OCI-LY7 (cell line): ENCODE measurements at regions not wholly inside any gene's neighbourhood (a gene's known extent, or its start where the extent isn't known, plus 50 kb on each side); places are given as distances from the start of the nearest gene placed in this dataset.

Experiments used
- EZH2phosphoT487 ChIP-seq: fragments of 200-600 bp; sonication (generic); IDR thresholded peaks from 2 replicates; pipeline ENCODE4 v1.6.1; 2018; ENCODE audit warnings: low read depth, borderline replicate concordance, mild to moderate bottlenecking, mixed run types, antibody characterized with exemption, low read length, moderate library complexity, mixed read lengths
- TF ChIP-seq, protein P1 (sequence below): fragments of 200-600 bp; sonication (generic); conservative IDR thresholded peaks from 2 replicates; pipeline ENCODE4 v1.5.1; 2014; ENCODE audit warnings: mild to moderate bottlenecking, antibody characterized with exemption, low read length, moderate library complexity, mixed read lengths

DNA sequence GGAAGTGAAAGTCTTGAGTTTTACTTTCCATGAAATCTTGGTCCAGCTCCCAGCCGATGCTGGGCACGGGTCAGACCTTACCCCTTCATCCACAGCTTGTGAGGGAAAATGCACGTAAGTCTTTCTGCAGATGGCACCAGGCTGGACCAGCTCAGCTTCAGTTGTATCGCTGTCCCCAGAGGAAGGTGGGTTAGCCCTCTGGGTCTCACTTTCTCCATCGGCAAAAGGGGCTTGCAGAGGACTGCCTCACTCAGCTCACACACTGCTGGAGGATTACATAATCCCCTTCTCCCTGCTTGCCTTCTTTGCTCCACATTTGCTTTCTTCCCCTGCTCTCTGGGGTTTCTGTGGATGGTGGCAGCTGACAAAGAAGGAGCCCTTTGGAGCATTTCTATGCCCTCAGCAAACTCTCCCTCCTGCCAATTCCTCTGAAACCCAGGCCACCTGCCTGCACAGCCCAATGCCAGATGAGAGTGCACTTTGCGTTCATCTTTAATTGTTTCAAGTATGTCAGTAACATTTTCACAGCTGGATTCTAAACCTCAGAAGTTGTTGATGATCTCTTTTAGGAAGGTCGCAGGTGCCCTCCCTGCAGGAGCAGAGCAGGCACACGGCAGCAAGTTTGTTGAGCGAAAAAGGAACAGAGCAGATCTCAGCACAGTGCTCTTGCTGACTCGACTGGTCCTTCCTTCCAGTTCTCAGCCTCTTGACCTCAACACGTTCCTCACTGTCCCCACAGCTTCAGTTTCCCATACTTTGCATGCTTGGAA, 155.6 kb upstream of the GLI2 start:
- TF ChIP-seq, protein P1, sequence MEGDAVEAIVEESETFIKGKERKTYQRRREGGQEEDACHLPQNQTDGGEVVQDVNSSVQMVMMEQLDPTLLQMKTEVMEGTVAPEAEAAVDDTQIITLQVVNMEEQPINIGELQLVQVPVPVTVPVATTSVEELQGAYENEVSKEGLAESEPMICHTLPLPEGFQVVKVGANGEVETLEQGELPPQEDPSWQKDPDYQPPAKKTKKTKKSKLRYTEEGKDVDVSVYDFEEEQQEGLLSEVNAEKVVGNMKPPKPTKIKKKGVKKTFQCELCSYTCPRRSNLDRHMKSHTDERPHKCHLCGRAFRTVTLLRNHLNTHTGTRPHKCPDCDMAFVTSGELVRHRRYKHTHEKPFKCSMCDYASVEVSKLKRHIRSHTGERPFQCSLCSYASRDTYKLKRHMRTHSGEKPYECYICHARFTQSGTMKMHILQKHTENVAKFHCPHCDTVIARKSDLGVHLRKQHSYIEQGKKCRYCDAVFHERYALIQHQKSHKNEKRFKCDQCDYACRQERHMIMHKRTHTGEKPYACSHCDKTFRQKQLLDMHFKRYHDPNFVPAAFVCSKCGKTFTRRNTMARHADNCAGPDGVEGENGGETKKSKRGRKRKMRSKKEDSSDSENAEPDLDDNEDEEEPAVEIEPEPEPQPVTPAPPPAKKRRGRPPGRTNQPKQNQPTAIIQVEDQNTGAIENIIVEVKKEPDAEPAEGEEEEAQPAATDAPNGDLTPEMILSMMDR: no peak
- no peak for TF ChIP-seq EZH2phosphoT487
